Ovary (tissue), 7 donors: ENCODE measurements at regions not wholly inside any gene's neighbourhood (a gene's known extent, or its start where the extent isn't known, plus 50 kb on each side); places are given as distances from the start of the nearest gene placed in this dataset.

Experiments used
- DNase-seq, 5 donors: peaks; one replicate each; pipeline ENCODE4 v3.0.0-alpha.2; 2019 to 2020
- H3K27ac ChIP-seq, 2 donors: fragments of 200-600 bp; one replicate each; pipeline versions ENCODE4 v1.5.1 to v1.8.0; 2019 to 2022
- H3K27me3 ChIP-seq: fragments of 200-600 bp; one replicate; pipeline ENCODE4 v1.8.0; 2022
- H3K36me3 ChIP-seq: fragments of 200-600 bp; sonication (generic); one replicate; pipeline ENCODE4 v1.5.1; 2019
- H3K4me1 ChIP-seq: one replicate; pipeline ENCODE4 v1.8.1; 2013; ENCODE audit warnings: mild to moderate bottlenecking, moderate library complexity; ENCODE audit not compliant: insufficient read depth
- H3K4me3 ChIP-seq: fragments of 200-600 bp; sonication (generic); one replicate; pipeline ENCODE4 v1.5.1; 2017
- H3K9me3 ChIP-seq, 2 donors: fragments of 200-600 bp in 1 of 2; sonication (generic) in 1 of 2; one replicate each; pipeline versions ENCODE4 v1.5.1 to v1.8.1; 2013 to 2019; ENCODE audit warnings: mild to moderate bottlenecking in 1 of 2, moderate library complexity in 1 of 2
- EP300 ChIP-seq: sonication (generic); formaldehyde crosslinking; IDR thresholded peaks from one replicate; pipeline ENCODE4 v1.6.1; 2017; ENCODE audit warnings: antibody characterized with exemption
- POLR2A ChIP-seq: fragments of 450-650 bp; IDR thresholded peaks from one replicate; pipeline ENCODE4 v1.6.1; 2017; ENCODE audit warnings: antibody characterized with exemption, mild to moderate bottlenecking, moderate library complexity
- WGBS, 3 donors: extraction: QIAGEN DNeasy Blood & Tissue Kit in 1 of 3; methylation state at CpG; one replicate each; pipeline versions ENCODE4 v1.1.5 to v1.1.7; 2013 to 2017; 5-methylcytosine and 5-hydroxymethylcytosine counted together
- intact Hi-C, 4 donors: fragments of 100-400 bp; cut with DNase I; formaldehyde crosslinking; loops; one replicate each; pipeline versions ENCODE4 v1.11.0 to v1.15.1; 2022 to 2023
- TF ChIP-seq, protein P1 (sequence below), 3 donors: fragments of 450-650 bp in 2 of 3; fragments of 200-600 bp in 1 of 3; IDR thresholded peaks; one replicate each; pipeline versions ENCODE4 v1.5.1 to v1.8.0; 2016 to 2022; ENCODE audit warnings: antibody characterized with exemption in 3 of 3, mild to moderate bottlenecking in 1 of 3
- donor health status: DM: no; HTN: no; CAD: no; lungs with moderate emphysema.
- donor health status: DM: no; HTN: no; CAD: no.
- donor health status: Bipolar disorder and iron deficiency.
- donor health status: DM: no; HTN: no; CAD: no.
- donor health status: DM: yes; HTN: yes; CAD: no.

GRCh38 chr17:79258041-79258440 lies 183.4 kb downstream of the ENGASE start:
- no peaks in the 10 kb centered on the region for H3K27me3 ChIP-seq
- no peaks in the 10 kb centered on the region for H3K36me3 ChIP-seq
- no peaks in the 10 kb centered on the region for H3K4me1 ChIP-seq
- no peak overlapping the region for H3K4me3 ChIP-seq
- TF ChIP-seq EP300, result no peak
- TF ChIP-seq POLR2A, result no peak
- TF ChIP-seq, protein P1, sequence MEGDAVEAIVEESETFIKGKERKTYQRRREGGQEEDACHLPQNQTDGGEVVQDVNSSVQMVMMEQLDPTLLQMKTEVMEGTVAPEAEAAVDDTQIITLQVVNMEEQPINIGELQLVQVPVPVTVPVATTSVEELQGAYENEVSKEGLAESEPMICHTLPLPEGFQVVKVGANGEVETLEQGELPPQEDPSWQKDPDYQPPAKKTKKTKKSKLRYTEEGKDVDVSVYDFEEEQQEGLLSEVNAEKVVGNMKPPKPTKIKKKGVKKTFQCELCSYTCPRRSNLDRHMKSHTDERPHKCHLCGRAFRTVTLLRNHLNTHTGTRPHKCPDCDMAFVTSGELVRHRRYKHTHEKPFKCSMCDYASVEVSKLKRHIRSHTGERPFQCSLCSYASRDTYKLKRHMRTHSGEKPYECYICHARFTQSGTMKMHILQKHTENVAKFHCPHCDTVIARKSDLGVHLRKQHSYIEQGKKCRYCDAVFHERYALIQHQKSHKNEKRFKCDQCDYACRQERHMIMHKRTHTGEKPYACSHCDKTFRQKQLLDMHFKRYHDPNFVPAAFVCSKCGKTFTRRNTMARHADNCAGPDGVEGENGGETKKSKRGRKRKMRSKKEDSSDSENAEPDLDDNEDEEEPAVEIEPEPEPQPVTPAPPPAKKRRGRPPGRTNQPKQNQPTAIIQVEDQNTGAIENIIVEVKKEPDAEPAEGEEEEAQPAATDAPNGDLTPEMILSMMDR (IDR thresholded peaks at IDR 0.05), result no peak
- no peaks in the 10 kb centered on the region for H3K9me3 ChIP-seq
- WGBS, 3 donors, result 67 to 77% (median 73%) methylated on average over 8 of the region's 8 CpGs
- no peak for DNase-seq
- intact Hi-C loops, result no loop called here
- no peak overlapping the region for H3K27ac ChIP-seq

DNA sequence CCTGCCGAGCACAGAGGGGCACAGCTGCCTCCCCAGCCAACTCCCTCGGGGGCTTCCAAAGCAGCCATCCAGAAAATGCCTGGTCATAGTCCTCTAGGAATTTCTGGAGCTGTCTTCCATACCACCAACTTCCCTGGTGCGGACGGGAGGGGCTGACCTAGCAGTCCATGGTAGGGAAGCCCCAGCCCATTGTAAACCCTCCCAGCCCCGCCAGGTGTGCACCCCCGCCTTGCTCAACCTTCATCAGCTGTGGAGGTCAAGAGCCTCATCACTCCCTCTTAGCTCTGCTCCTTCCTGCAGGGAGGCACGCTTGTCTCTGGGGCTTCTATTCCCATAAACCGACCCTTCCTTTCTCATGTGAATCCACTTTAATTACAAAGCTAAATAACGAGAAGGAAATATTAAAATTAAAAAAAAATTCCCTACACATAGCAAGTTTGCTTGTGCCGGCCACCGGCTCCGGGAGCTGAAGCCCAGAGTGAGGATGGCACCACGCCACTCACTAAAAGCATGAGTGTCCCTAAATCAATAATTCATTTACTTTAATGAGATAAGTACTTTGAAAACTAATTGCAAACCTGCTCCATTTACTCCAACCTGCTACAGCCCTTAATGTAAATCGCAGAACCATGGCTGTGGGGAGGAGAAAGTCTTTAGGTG lies 181.4 kb downstream of the ENGASE start:
- Histone ChIP-seq H3K36me3 (no peaks in the 10 kb centered on the region), H3K27ac (no peak overlapping the region), H3K9me3 (no peaks in the 10 kb centered on the region), H3K4me1 (no peaks in the 10 kb centered on the region), H3K4me3 (no peak overlapping the region), H3K27me3 (no peaks in the 10 kb centered on the region)
- TF ChIP-seq POLR2A (no peak), EP300 (no peak)
- TF ChIP-seq, protein P1 (IDR thresholded peaks at IDR 0.05), result no peak
- DNase-seq, result no peak
- WGBS, 3 donors, result 33 to 51% (median 48%) methylated on average over 13 to 14 of the region's 14 CpGs
- intact Hi-C loops, result no loop called here

GRCh38 chr17:79255456-79255855 lies 180.8 kb downstream of the ENGASE start:
- WGBS, 3 donors, result 67 to 77% (median 77%) methylated on average over 11 of the region's 11 CpGs
- Histone ChIP-seq H3K27ac (no peak overlapping the region), H3K9me3 (no peaks in the 10 kb centered on the region), H3K36me3 (no peaks in the 10 kb centered on the region), H3K27me3 (no peaks in the 10 kb centered on the region), H3K4me1 (no peaks in the 10 kb centered on the region), H3K4me3 (no peak overlapping the region)
- TF ChIP-seq, protein P1 (IDR thresholded peaks at IDR 0.05), result no peak
- TF ChIP-seq EP300, result no peak
- TF ChIP-seq POLR2A, result no peak
- no peak for DNase-seq
- intact Hi-C loops, result no loop called here

- H3K9me3 ChIP-seq, result no peaks in the 10 kb centered on the region
- TF ChIP-seq, protein P1 (IDR thresholded peaks at IDR 0.05), result no peak
- TF ChIP-seq EP300, result no peak
- TF ChIP-seq POLR2A, result no peak
- DNase-seq, result no peak
- intact Hi-C loops, result no loop called here
- WGBS, 3 donors, result 76 to 83% (median 82%) methylated on average over 6 of the region's 6 CpGs
- H3K27ac ChIP-seq, result no peak overlapping the region
- no peak overlapping the region for H3K4me3 ChIP-seq
- no peaks in the 10 kb centered on the region for H3K36me3 ChIP-seq
- H3K27me3 ChIP-seq, result no peaks in the 10 kb centered on the region
- no peaks in the 10 kb centered on the region for H3K4me1 ChIP-seq
Measured at GRCh38 chr17:79255046-79255445, 180.4 kb downstream of the ENGASE start.
